HuH-7 (cell line): ENCODE measurements at regions not wholly inside any gene's neighbourhood (a gene's known extent, or its start where the extent isn't known, plus 50 kb on each side); places are given as distances from the start of the nearest gene placed in this dataset.
"Not testable (repeated sequence)": the region's sequence is repeated elsewhere in the genome, so short reads cannot be mapped to it uniquely, and the experiment has no call there.

Experiments
- DNase-seq: peaks from one replicate; pipeline ENCODE4 v3.0.0; 2011; ENCODE audit warnings: low spot score

GRCh38 chr11:127844876-127845275 is 742.5 kb downstream of the ETS1 start:
- no peak for DNase-seq

GRCh38 chr11:127843483-127844396 is 743.6 kb downstream of the ETS1 start:
- peak; percentile 19 for DNase-seq

GRCh38 chr11:127825183-127825582 is 762.2 kb downstream of the ETS1 start:
- DNase-seq, result no peak

- DNase-seq, result no peak
Observed at GRCh38 chr11:127818625-127819024, 768.7 kb downstream of the ETS1 start.

- no peak for DNase-seq
Observed at GRCh38 chr11:127816962-127817361, 770.4 kb downstream of the ETS1 start.

- no peak for DNase-seq
Observed at GRCh38 chr11:127815331-127815730, 772.0 kb downstream of the ETS1 start.

- DNase-seq, result no peak
Observed at GRCh38 chr11:127806501-127806900, 780.9 kb downstream of the ETS1 start.

GRCh38 chr11:127805771-127806170 is 781.6 kb downstream of the ETS1 start:
- no peak for DNase-seq

GRCh38 chr11:127804747-127805400 is 782.5 kb downstream of the ETS1 start:
- no peak for DNase-seq

GRCh38 chr11:127803755-127804154 is 783.6 kb downstream of the ETS1 start:
- DNase-seq, result no peak

- DNase-seq, result no peak
Observed at GRCh38 chr11:127800989-127801688, 786.2 kb downstream of the ETS1 start.

GRCh38 chr11:127795326-127795725 is 792.0 kb downstream of the ETS1 start:
- no peak for DNase-seq

GRCh38 chr11:127791844-127792243 is 791.3 kb upstream of the KIRREL3 start:
- DNase-seq, result no peak

- no peak for DNase-seq
Observed at GRCh38 chr11:127790592-127790991, 790.0 kb upstream of the KIRREL3 start.

- peak; percentile 12 for DNase-seq
Observed at GRCh38 chr11:127789927-127790326, 789.4 kb upstream of the KIRREL3 start.

GRCh38 chr11:127772938-127773337 is 772.4 kb upstream of the KIRREL3 start:
- DNase-seq, result not testable (repeated sequence)

GRCh38 chr11:127768931-127769330 is 768.4 kb upstream of the KIRREL3 start:
- DNase-seq, result not testable (repeated sequence)

GRCh38 chr11:127766734-127767133 is 766.2 kb upstream of the KIRREL3 start:
- DNase-seq, result no peak

- DNase-seq, result no peak
Observed at GRCh38 chr11:127738771-127739286, 738.3 kb upstream of the KIRREL3 start.

GRCh38 chr11:127737499-127737898 is 736.9 kb upstream of the KIRREL3 start:
- DNase-seq, result no peak

- no peak for DNase-seq
Observed at GRCh38 chr11:127733552-127733951, 733.0 kb upstream of the KIRREL3 start.

GRCh38 chr11:127726367-127726766 is 725.8 kb upstream of the KIRREL3 start:
- DNase-seq, result no peak
